Mucosa of descending colon (tissue), 3 donors: ENCODE measurements at regions not wholly inside any gene's neighbourhood (a gene's known extent, or its start where the extent isn't known, plus 50 kb on each side); places are given as distances from the start of the nearest gene placed in this dataset.

ENCODE experiments used
- ATAC-seq: fragments of 200-7000 bp; cut with Tn5 transposase; one replicate; pipeline ENCODE4 v1.9.1; 2020; ENCODE audit warnings: mild to moderate bottlenecking, moderate library complexity
- DNase-seq, 3 donors: peaks; one replicate each; pipeline ENCODE4 v3.0.0-alpha.2; 2020
- H3K36me3 ChIP-seq: fragments of 200-600 bp; one replicate; pipeline ENCODE4 v1.8.0; 2021; ENCODE audit warnings: low read depth, mild to moderate bottlenecking
- H3K4me1 ChIP-seq: fragments of 200-600 bp; one replicate; pipeline ENCODE4 v1.8.0; 2021; ENCODE audit warnings: low read depth, mild to moderate bottlenecking
- H3K4me3 ChIP-seq: fragments of 200-600 bp; one replicate; pipeline ENCODE4 v1.8.0; 2021; ENCODE audit warnings: mild to moderate bottlenecking
- H3K9me3 ChIP-seq: fragments of 200-600 bp; one replicate; pipeline ENCODE4 v1.8.0; 2021; ENCODE audit warnings: mild to moderate bottlenecking
- CTCF ChIP-seq: fragments of 200-600 bp; IDR thresholded peaks from one replicate; pipeline ENCODE4 v1.8.0; 2022; ENCODE audit warnings: antibody characterized with exemption, mild to moderate bottlenecking
- intact Hi-C, 2 donors: fragments of 100-400 bp; cut with DNase I in 1 of 2; cut with micrococcal nuclease in 1 of 2; formaldehyde crosslinking; loops; one replicate each; pipeline versions ENCODE4 v1.11.0 to v1.11.1; 2022; cut with DNase I, micrococcal nuclease
- donor health status: DM: no; HTN: no; CAD: no; lungs with moderate emphysema.
- donor health status: DM: no; HTN: no; CAD: no.
- donor health status: DM: no; HTN: yes; CAD: no.

GRCh38 chrX:7204619-7205018 lies 56.7 kb upstream of the PUDP start:
- Histone ChIP-seq H3K9me3 (no peaks in the 10 kb centered on the region), H3K4me1 (no peaks in the 10 kb centered on the region), H3K4me3 (no peak overlapping the region), H3K36me3 (no peaks in the 10 kb centered on the region)
- DNase-seq, result no peak
- intact Hi-C loops, result no loop called here
- TF ChIP-seq CTCF, result no peak
- ATAC-seq, result no peak

- Histone ChIP-seq H3K36me3 (no peaks in the 10 kb centered on the region), H3K4me3 (no peak overlapping the region), H3K9me3 (no peaks in the 10 kb centered on the region), H3K4me1 (no peaks in the 10 kb centered on the region)
- ATAC-seq (no peak), DNase-seq (no peak)
- TF ChIP-seq CTCF, result no peak
- intact Hi-C loops, result no loop called here
These were observed 54.3 kb upstream of the PUDP start for GRCh38 chrX:7202206-7202605.

- Histone ChIP-seq H3K36me3 (no peaks in the 10 kb centered on the region), H3K4me1 (no peaks in the 10 kb centered on the region), H3K4me3 (no peak overlapping the region), H3K9me3 (no peaks in the 10 kb centered on the region)
- no peak for TF ChIP-seq CTCF
- DNase-seq (no peak), ATAC-seq (no peak)
- intact Hi-C loops, result no loop called here
These were observed 53.5 kb upstream of the PUDP start for GRCh38 chrX:7201496-7201895.

- Histone ChIP-seq H3K9me3 (no peaks in the 10 kb centered on the region), H3K4me3 (no peak overlapping the region), H3K4me1 (no peaks in the 10 kb centered on the region), H3K36me3 (no peaks in the 10 kb centered on the region)
- DNase-seq, result no peak
- intact Hi-C loops, result no loop called here
- ATAC-seq, result no peak
- no peak for TF ChIP-seq CTCF
These were observed 50.5 kb upstream of the PUDP start for GRCh38 chrX:7198499-7198898.
